ENCODE measurements at regions not wholly inside any gene's neighbourhood (a gene's known extent, or its start where the extent isn't known, plus 50 kb on each side); places are given as distances from the start of the nearest gene placed in this dataset.

DNA sequence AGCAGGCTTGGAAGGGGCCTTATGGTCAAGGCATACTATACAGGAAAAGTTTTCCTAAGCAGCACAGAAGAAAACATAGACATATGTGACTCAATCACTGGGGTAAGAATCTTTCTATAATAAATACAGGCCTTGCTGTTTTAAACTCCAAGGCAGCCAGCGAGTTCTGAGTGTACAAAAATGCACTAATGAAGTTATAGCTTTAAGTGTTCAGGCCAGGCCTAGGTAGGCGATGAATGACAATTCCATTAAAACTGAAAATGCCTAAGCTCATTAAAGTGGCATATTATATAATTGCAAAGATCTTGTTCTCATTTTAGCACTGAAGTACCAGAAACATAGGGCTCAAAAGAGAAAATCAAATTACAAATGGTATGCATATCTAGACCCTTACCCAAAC, 716.4 kb upstream of the HS3ST1 start:
- no peak for TF ChIP-seq POLR2AphosphoS5 (IDR thresholded peaks at IDR 0.05)
- TF ChIP-seq, protein P1, sequence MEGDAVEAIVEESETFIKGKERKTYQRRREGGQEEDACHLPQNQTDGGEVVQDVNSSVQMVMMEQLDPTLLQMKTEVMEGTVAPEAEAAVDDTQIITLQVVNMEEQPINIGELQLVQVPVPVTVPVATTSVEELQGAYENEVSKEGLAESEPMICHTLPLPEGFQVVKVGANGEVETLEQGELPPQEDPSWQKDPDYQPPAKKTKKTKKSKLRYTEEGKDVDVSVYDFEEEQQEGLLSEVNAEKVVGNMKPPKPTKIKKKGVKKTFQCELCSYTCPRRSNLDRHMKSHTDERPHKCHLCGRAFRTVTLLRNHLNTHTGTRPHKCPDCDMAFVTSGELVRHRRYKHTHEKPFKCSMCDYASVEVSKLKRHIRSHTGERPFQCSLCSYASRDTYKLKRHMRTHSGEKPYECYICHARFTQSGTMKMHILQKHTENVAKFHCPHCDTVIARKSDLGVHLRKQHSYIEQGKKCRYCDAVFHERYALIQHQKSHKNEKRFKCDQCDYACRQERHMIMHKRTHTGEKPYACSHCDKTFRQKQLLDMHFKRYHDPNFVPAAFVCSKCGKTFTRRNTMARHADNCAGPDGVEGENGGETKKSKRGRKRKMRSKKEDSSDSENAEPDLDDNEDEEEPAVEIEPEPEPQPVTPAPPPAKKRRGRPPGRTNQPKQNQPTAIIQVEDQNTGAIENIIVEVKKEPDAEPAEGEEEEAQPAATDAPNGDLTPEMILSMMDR (IDR thresholded peaks at IDR 0.05): no peak
- TF ChIP-seq POLR2A (IDR thresholded peaks at IDR 0.05): no peak
